Left lung (tissue), 4 donors: ENCODE measurements at regions not wholly inside any gene's neighbourhood (a gene's known extent, or its start where the extent isn't known, plus 50 kb on each side); places are given as distances from the start of the nearest gene placed in this dataset.
"Not testable (repeated sequence)": the region's sequence is repeated elsewhere in the genome, so short reads cannot be mapped to it uniquely, and the experiment has no call there.

Experiments
- ATAC-seq: fragments of 200-7000 bp; cut with Tn5 transposase; one replicate; pipeline ENCODE4 v1.9.1; 2020; ENCODE audit warnings: moderate library complexity
- DNase-seq, 4 donors: peaks; one replicate each; pipeline ENCODE4 v3.0.0-alpha.2; 2013 to 2020
- H3K27ac ChIP-seq, 2 donors: fragments of 200-600 bp; sonication (generic) in 1 of 2; one replicate each; pipeline versions ENCODE4 v1.5.0 to v1.8.0; 2020 to 2021
- H3K27me3 ChIP-seq, 2 donors: fragments of 200-600 bp; sonication (generic) in 1 of 2; one replicate each; pipeline versions ENCODE4 v1.5.0 to v1.8.0; 2020 to 2021
- H3K36me3 ChIP-seq, 2 donors: fragments of 200-600 bp; sonication (generic) in 1 of 2; one replicate each; pipeline versions ENCODE4 v1.5.0 to v1.8.0; 2020 to 2021
- H3K4me1 ChIP-seq, 2 donors: fragments of 200-600 bp; one replicate each; pipeline ENCODE4 v1.8.0; 2021
- H3K4me3 ChIP-seq, 2 donors: fragments of 200-600 bp; sonication (generic) in 1 of 2; one replicate each; pipeline versions ENCODE4 v1.5.0 to v1.8.0; 2020 to 2021; ENCODE audit warnings: mild to moderate bottlenecking in 1 of 2
- H3K9me3 ChIP-seq, 2 donors: fragments of 200-600 bp; sonication (generic) in 1 of 2; one replicate each; pipeline versions ENCODE4 v1.5.0 to v1.8.0; 2020 to 2021
- CTCF ChIP-seq, 2 donors: fragments of 200-600 bp; sonication (generic) in 1 of 2; IDR thresholded peaks; one replicate each; pipeline versions ENCODE4 v1.5.0 to v1.8.0; 2021; ENCODE audit warnings: antibody characterized with exemption in 2 of 2
- intact Hi-C, 2 donors: fragments of 100-400 bp; cut with DNase I; formaldehyde crosslinking; loops; one replicate each; pipeline versions ENCODE4 v1.11.2 to v1.14.2; 2022
- donor health status: DM: no; HTN: yes; CAD: no.
- donor health status: DM: no; HTN: no; CAD: no.

- ATAC-seq (no peak), DNase-seq (no peak)
- Histone ChIP-seq H3K36me3 (no peaks in the 10 kb centered on the region), H3K27me3 (no peaks in the 10 kb centered on the region), H3K4me1 (no peaks in the 10 kb centered on the region), H3K9me3 (no peaks in the 10 kb centered on the region), H3K27ac (no peak overlapping the region), H3K4me3 (no peak overlapping the region)
- intact Hi-C loops = no loop called here
- no peak for TF ChIP-seq CTCF (IDR thresholded peaks at IDR 0.05)
These were observed 78.7 kb upstream of the TNFSF11 start for GRCh38 chr13:42495255-42495654.

- intact Hi-C loops = no loop called here
- Histone ChIP-seq H3K27ac (no peak overlapping the region), H3K27me3 (no peaks in the 10 kb centered on the region), H3K4me1 (no peaks in the 10 kb centered on the region), H3K9me3 (no peaks in the 10 kb centered on the region), H3K36me3 (no peaks in the 10 kb centered on the region), H3K4me3 (no peak overlapping the region)
- DNase-seq (no peak), ATAC-seq (no peak)
- no peak for TF ChIP-seq CTCF (IDR thresholded peaks at IDR 0.05)
These were observed 78.2 kb upstream of the TNFSF11 start for GRCh38 chr13:42495751-42496150.

GRCh38 chr13:42496926-42497554 is 76.9 kb upstream of the TNFSF11 start:
- ATAC-seq, intact Hi-C loops, H3K4me1 ChIP-seq, H3K9me3 ChIP-seq, H3K27me3 ChIP-seq, DNase-seq, H3K36me3 ChIP-seq, H3K27ac ChIP-seq, H3K4me3 ChIP-seq: not testable (repeated sequence)

GRCh38 chr13:42497798-42498197 is 76.2 kb upstream of the TNFSF11 start:
- TF ChIP-seq CTCF (IDR thresholded peaks at IDR 0.05) = no peak
- H3K4me1 ChIP-seq = no peaks in the 10 kb centered on the region
- ATAC-seq = peak; percentile 59
- H3K27me3 ChIP-seq = no peaks in the 10 kb centered on the region
- H3K27ac ChIP-seq = no peak overlapping the region
- H3K36me3 ChIP-seq = no peaks in the 10 kb centered on the region
- no peak for DNase-seq
- no peak overlapping the region for H3K4me3 ChIP-seq
- intact Hi-C loops = no loop called here
- no peaks in the 10 kb centered on the region for H3K9me3 ChIP-seq

GRCh38 chr13:42498521-42498920 is 75.4 kb upstream of the TNFSF11 start:
- Histone ChIP-seq H3K27me3 (no peaks in the 10 kb centered on the region), H3K4me3 (no peak overlapping the region), H3K27ac (no peak overlapping the region), H3K4me1 (no peaks in the 10 kb centered on the region), H3K9me3 (no peaks in the 10 kb centered on the region), H3K36me3 (no peaks in the 10 kb centered on the region)
- no peak for TF ChIP-seq CTCF (IDR thresholded peaks at IDR 0.05)
- intact Hi-C loops = no loop called here
- no peak for ATAC-seq
- no peak for DNase-seq
